GM21515 (cell line): ENCODE measurements at regions not wholly inside any gene's neighbourhood (a gene's known extent, or its start where the extent isn't known, plus 50 kb on each side); places are given as distances from the start of the nearest gene placed in this dataset.

Experiments
- ATAC-seq: cut with Tn5 transposase; IDR thresholded peaks from one replicate; pipeline ENCODE4 v1.9.1; 2021; ENCODE audit not compliant: unreplicated experiment

DNA sequence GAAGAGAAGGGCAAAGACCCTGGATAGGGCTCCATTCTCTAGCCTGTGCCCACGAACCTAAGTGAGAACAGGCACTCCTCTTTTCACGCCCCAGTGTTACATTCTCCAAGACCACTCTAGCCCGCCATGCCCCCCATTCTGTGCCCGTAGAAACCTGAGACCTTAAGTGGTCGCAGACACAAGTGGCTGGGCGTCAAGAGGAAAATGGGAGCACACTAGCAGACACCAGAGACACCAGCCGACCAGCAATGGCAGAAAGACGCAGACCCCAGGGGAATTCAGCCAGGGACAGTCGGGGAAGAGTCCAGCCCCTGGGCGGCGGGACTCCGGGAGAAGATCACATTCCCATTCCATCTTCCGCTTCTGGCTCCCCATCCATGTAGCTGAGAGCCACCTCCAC lies 2027.9 kb downstream of the PCDH7 start:
- ATAC-seq, result no peak

DNA sequence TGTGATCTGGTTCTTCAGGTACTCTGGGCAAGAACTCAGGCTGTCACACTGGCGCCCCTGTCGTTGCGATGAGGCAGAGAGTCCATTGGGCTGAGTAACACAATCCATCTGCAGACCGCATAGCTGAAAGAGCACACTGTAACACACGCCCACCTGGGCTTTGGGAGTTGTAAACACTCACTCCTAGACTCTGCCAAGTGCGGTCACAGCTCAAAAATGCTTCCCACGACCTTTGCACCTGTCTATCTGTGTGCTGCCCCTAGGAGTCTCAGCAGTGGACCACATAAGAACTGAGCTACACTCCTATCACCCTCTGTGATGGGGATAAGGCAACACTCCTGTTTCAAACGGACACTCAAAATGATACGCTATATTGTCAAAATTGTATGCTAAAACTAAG lies 2028.3 kb downstream of the PCDH7 start:
- ATAC-seq, result no peak

DNA sequence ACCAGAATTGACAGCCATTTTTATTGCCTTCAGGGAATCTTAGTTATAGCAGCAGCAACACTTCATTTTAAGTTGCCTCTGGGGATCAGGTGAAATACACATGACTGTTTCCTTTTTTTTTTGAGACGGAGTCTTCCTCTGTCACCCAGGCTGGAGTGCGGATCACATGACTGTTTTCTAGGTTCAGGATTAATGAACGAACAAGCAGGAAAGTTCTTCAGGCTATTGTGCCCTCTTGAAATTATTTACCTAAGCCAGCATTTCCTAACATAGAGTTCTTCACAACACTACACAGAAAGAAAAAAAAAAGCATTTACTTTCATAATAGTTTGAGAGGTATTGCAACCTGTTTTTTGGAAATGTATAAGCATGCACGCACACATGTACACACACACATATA lies 2032.8 kb downstream of the PCDH7 start:
- no peak for ATAC-seq

DNA sequence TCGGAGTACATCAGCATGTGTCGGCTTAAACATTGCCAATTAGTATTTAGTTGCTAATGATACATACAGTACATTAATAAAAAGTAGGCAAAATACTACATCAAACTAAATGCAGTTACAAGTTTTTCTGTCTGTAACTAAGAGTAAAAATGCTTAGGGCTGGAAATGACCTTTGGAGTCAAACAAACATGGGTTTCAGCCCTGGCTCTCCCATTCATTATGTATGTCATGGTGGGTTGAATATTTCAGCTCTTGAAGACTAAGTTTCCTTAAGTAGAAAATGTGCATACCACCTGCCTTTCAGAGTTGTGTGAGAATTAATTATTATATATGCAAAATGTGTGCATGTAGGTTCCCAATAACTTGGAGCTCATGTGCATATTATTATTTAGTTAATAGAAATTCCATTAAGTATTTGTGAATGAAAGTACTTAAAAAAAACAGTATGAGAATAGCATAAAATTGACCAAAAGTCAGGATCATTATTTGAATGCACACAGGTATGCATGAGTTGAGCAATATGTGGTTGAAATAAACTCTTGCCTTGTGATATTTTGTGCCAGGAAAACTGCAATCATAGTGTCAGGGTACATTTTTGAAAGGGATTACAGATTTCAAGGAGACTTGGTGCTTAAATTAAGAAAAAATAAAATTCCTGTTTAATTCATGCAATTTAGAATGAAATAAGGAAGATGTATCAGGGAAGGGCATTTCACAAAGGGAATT lies 2048.7 kb downstream of the PCDH7 start:
- ATAC-seq, result no peak

DNA sequence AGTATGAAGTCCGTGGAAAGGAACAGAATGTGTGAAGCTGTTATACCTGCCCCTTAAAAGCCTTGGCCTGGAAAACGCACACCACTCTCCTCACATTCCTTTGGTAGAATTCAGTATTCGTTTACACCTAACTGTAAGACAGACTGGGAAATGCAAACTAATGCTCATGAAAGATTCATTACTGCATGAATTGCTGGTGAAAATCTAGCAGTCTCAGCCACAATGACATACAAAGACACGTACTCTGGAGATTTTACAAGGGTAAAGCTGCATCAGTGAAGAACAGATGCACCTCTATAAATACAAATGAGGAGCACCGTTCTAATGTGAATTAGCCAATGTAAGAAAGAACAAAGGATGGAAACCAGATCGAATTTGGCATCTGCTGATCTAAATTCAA lies 2051.3 kb downstream of the PCDH7 start:
- no peak for ATAC-seq

DNA sequence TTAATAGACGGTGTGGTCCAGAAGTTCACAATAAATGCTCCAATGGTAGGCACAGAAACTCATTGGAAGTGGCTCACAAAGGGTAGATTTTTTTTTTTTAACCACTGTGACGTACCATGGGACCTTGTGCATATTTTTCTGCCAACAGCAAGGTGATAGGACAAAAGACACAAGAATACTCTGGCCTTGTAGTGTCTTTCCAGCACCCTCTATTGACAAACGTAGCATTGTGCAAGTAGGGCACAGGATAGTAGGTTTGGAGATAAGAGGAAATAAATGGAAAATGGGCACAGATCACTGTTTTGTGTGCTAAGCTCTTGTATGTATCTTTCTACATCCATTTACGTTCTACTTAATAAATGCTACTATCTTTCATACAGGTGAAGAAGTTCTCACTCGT lies 2054.9 kb downstream of the PCDH7 start:
- no peak for ATAC-seq

DNA sequence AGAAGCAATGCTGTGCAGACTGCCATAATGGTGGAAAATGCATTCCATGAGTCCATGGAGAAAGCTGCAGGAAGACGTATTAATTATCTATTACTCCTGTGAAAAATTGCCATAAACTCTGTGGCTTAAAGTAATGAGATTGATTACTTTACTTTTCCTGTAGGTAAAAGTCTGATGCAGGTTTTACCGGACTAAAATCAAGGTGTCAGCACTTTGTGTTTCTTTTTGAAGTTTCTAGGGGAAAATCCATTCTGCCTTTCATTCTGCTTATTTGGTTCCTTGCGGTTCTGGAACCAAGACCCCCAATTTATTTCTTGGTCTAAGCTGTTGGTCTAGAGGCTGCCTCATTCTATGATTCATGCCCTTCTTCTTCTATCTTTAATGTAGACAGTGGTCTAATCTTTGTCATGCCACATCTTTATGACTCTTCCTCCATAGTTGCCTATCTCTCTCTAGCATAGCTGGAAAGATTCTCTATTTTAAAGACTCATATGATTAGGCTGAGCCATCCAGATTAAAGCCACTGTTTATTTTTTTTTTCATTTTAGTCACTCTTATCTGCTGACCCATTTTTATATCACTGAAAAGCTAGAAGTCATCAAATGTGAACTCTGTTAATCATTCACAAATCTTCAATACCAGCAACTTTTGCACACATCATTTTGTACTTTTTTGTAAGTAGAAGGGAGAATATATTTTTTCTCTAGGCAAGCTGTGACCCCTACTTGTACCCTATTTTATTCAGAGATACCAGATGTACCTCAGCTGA lies 2056.4 kb downstream of the PCDH7 start:
- no peak for ATAC-seq

DNA sequence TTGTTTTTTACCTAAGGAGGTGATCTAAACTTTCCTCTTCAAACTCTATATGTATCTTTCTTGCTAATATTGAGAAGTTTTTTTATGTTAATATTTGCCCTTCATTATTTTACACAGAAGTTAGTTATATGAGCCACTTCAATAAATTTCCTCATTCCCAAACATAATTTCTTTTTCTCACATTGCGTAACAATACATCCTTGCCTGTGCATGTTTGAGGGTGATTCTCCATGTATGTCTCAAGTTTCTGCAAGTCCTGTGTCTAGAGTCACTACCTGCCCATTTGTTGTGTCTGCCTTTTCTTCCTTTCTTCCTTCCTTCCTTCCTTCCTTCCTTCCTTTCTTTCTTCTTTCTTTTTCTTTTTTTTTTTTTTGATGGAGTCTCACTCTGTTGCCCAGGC lies 2057.9 kb downstream of the PCDH7 start:
- ATAC-seq, result no peak

DNA sequence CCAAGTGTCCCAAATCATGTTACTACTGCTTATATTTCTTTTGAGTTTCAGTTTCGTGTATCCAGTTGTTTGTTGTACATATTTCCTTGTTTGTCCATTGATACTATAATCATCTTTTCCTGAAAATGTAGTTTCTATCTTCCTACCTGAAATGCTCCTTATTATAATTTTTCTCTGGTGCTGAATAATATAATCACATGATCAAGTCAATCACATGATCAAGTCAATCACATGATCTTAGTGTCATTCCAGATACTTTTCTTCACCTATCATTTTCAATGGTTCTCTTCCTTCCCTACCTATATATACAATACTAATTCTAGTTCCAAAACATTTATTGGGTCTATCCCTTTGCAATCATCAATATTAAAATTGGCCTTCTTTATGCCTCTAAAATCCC lies 2058.8 kb downstream of the PCDH7 start:
- no peak for ATAC-seq

DNA sequence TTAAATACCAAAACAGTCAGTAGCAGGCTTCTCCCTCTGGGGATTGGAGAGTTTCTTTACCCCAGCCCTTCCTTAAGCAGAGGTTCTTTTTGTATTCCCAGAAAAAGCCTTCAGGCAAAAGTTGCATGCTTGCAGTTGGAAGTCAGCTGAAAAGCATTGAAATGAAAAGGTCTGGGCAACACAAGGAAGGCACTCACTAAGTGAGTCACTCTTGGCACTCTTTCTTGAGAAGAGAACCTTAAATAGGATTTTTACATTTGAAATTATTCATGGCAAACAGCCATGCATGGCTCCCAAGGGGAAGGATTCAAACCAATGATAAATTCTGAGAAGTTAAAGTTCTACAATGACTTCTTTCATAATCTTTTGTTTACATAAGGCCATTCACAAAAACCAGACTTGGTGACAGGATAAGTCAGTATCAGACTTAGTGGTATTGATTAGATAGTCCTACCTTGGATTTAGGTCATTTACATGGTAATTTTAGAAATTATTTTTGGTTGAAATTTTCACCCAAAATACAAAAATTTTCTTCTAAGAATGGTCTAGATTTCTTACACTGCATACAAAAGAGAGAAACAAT lies 2068.9 kb downstream of the PCDH7 start:
- no peak for ATAC-seq

DNA sequence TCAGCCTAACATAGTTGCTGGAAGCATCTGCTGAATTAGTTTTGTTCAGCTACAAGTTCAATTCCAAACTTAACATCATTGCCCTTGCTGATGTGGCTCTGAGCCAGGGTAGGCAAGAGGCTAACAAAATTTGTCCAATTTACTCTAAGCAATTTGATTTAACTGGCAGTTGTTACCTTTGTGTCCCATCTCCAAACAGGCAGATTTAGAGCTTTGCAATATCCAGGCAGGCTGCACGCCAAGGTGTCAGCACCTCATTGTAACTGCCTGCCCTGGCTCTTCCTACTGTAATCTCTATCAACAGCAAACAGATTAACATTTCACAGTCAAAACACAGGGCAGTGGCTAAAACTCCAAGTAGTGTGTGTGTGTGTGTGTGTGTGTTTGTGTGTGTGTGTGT lies 2070.6 kb downstream of the PCDH7 start:
- no peak for ATAC-seq

DNA sequence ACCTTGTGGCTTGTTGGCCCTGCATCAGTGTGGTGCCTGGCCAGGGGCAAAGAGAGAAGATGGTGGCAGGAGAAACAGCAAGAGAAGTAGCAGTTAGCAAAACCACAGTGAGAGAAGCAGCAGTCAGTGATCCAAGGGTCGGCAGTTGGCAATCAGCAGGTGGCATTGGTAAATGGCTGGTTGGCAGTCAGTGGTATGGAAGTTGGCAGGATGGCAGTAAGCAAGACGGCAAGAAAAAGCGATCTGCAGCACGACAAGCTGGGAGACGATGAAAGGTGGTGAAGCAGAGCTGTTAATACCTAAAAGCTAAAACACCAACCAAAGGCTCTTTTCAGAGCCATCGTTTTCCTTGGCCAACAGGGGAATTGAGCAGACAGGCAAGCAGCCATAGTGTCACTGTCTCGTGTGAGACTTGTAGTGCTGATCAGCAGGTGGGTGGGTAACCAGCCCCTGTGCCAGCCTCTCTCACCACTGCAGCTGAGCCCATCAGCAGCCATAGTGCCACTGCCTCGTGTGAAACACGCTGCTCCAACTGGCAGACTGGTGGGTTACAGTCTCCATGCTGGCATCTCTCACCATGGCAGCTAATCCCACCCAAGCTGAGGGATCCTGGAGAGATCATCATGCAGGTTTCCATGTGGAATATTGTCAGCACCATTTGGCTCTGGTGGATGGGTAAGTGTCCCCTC lies 2078.4 kb downstream of the PCDH7 start:
- ATAC-seq, result no peak

DNA sequence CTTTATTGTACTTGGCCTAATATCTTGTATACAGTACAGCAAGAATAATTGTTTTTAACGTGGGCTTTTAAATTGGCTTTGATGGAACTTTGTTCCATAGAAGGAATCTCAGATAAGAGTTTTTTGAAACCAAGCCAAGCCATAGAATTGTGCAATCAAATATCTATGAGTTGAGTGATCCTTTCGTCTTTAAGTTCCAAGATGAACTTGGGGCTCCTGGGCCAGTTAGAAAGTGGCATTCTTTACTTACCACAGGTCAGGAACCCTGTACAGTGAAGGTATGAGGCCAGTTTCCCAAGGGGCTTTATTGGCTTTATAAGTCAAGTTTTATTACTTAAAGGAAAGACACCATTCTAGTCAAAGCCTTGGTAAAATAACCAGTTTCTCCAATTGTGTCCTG lies 2104.2 kb downstream of the PCDH7 start:
- no peak for ATAC-seq

DNA sequence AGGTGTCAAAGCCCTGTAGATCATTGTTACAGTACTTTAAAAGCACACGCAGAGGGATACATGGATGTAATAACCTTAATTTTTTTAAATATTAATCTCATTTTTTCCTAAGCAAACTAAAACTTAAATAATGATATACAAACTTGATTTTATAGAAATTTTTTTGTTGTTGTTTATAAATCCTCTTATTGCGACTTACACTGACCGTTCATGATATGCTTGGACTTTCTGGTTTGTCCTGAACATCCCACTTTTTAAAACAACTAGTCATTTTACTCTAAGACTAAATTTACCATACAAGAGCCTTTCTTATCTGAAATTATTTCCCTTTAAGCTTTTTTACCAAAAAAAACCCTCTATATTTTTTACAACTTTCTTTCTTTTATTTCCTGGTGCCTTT lies 2106.0 kb downstream of the PCDH7 start:
- ATAC-seq, result no peak

DNA sequence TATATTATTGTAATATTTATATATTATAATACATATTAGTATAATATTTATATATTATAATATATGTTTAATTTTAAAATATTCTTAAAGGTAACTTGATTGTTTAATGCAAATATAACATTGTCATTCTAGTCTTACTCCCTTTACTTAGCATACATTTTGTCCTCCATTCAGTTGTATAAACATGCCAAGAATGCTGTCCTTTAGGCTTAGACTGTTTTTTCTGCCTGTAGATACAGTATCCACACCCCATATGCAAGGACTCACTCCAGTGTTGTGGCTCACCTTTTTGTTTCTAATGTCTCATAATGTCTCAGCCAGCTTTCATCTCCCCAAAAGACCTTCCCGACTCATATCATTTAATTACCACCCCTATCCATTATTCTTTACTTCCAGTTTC lies 2110.0 kb downstream of the PCDH7 start:
- ATAC-seq, result no peak

DNA sequence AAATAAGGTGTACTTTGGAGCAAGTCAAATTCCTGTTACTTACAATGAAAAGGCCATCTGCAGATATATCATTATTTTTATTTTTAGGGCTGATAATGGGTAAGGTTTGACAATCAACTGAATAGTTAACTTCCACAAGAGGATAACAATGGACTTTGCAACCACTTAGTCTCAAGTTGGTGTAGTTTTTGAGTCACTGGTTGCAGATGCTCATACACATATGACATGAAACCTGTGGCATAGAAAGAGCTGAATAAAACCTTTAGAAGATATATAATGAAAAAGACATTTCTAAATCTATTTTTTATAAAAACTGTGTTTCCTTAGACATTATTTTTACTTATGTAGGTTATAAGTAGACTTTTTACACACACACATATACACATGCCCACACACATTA lies 2110.9 kb downstream of the PCDH7 start:
- ATAC-seq, result no peak

DNA sequence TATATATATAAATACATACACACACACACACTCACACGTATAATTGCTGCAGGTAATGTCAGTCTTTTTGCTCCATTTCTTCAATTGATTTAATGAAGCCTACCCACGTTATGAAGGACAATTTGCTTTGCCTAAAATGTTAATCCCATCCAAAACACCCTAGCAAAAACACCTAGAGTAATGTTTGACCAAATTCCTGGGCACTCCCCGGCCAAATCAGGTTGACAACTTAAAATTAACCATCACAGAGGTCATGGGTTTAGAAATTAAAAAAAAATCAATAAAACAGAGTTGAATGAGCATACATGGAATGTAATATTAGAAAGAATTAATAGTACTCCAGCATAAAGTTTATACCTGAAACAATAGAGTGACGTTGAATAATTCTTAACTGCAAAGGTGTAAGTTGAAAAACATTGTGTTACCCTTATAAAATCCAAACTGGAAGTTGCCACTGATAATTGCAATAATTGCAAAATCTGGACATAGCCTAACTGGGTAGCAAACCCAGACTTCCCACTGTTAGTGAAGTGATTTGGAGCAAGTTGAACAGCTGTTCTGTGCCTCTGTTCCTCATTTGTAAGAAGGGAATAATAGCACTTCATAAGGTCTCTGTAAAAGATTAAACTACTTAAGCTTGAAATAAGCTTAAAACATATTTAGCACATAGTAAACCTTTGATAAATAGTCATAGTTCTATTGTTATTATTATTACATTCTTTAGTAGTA lies 2120.5 kb downstream of the PCDH7 start:
- no peak for ATAC-seq

DNA sequence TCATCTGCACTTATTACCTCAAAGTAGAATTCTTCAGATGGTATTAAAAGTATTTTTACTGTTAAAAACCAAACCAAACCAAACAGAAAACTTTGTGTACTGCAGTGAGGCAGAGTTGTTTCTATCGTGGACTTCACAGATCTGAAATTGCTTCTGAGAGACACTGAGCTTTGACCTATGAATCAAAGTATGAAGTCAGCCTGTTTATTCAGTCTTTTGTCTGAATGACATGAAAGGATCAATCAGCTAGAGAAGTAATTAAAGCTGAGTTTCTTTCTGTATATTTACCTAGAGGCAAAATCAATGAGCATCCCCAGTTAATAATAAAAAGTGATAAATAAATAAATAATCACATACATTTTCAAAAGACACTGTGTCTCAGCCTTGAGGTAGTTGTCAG lies 2121.0 kb downstream of the PCDH7 start:
- no peak for ATAC-seq

DNA sequence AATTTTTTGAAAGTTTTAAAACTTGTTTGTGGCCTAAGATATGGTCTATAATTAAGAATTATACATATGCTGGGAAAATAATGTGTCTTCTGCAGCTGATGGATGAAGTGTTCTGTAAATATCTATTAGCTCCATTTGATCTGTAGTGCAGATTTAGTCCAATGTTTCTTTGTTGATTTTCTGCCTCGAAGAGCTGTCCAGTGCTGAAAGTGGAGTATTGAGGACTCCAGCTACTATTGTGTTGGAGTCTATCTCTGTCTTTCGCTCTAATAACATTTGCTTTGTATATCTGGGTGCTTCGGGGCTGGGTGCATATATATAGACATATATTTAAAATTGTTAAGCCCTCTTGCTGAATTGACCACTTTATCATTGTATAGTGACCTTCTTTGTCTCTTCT lies 2127.3 kb downstream of the PCDH7 start:
- no peak for ATAC-seq

DNA sequence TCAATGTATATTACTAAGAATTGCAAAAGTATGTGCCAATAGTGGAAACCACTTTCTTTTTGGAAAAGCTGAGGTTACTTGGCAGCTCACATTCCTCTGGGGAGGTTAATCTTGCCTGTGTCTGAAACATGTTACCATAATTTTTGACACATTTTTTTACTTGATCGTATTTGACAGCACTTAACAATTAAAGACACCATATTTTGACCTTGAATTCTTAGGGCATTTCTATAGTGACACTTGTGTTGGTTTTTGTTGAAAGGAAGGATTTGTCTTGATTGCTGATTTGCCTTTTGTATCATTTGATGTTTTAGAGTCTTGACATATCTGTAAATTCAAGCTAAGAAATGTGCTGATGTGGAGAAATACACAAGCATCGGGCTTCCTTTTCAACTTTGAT lies 2135.5 kb downstream of the PCDH7 start:
- ATAC-seq, result no peak

DNA sequence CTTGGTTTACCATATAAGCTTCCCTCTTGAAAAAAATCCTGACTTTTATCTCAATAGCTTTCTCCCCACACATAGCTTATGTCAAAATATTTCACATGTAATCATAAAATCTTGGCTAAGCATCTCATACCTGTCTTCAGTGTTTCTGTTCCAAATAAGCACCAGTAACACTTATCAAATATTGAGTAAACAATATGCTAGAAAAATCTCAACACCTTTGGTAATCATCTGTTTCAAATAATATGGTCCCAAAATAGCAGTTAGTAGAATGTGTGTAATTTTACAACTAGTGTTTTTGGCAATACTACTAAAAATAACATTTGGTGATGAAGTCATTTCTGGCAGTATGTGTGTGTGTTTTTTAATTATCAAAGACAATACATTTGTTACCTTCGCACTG lies 2138.2 kb downstream of the PCDH7 start:
- no peak for ATAC-seq
